ENCODE measurements at regions not wholly inside any gene's neighbourhood (a gene's known extent, or its start where the extent isn't known, plus 50 kb on each side); places are given as distances from the start of the nearest gene placed in this dataset.

- Histone ChIP-seq H2BK120ac (replicated peaks; ENCODE audit: low read depth, low read length) (no peak overlapping the region), H4K5ac (ENCODE audit: insufficient read length, low read depth, low read length) (no peak overlapping the region), H3K9ac (replicated peaks in 1 of 4; ENCODE audit: extremely low read depth in 1 of 4, low read depth in 3 of 4, low read length in 3 of 4) (no peak overlapping the region), H2BK5ac (ENCODE audit: low read depth, low read length) (no peak overlapping the region), H2AFZ (ENCODE audit: low read length) (no peak overlapping the region), H3K4me2 (ENCODE audit: insufficient read depth in 1 of 2, low read depth in 2 of 2, low read length in 2 of 2) (no peak overlapping the region), H3K9me3 (ENCODE audit: insufficient read depth in 2 of 2, low read depth in 1 of 2, low read length in 1 of 2) (no peaks in the 10 kb centered on the region), H3K79me2 (ENCODE audit: control insufficient read depth in 1 of 2, insufficient read depth in 2 of 2, low read length in 2 of 2) (no peaks in the 10 kb centered on the region), H3K23me2 (ENCODE audit: low read depth, low read length) (no peaks in the 10 kb centered on the region; the same call in 1 of the 2 replicates), H3K79me1 (ENCODE audit: low read depth, low read length) (no peaks in the 10 kb centered on the region), H3K36me3 (ENCODE audit: control insufficient read depth in 2 of 4, insufficient read depth in 4 of 4, low read length in 3 of 4) (no peaks in the 10 kb centered on the region), H3K27ac (ENCODE audit: low read depth, low read length) (no peak overlapping the region), H3K56ac (replicated peaks; ENCODE audit: insufficient read length, low read depth, low read length) (no peak overlapping the region), H3K14ac (ENCODE audit: insufficient read length) (no peak overlapping the region), H2AK5ac (ENCODE audit: low read depth, low read length) (no peak overlapping the region), H3K4ac (replicated peaks; ENCODE audit: insufficient read length, low read depth, low read length) (no peak overlapping the region), H2BK20ac (ENCODE audit: low read length) (no peak overlapping the region), H4K20me1 (replicated peaks in 1 of 2; ENCODE audit: control insufficient read depth in 1 of 2, insufficient read depth in 2 of 2, low read length in 2 of 2) (no peaks in the 10 kb centered on the region), H3K27me3 (replicated peaks in 1 of 4; ENCODE audit: control insufficient read depth in 3 of 4, extremely low read depth in 1 of 4, insufficient read depth in 3 of 4, low read length in 3 of 4) (no peaks in the 10 kb centered on the region), H4K91ac (replicated peaks; ENCODE audit: insufficient read length, low read length) (no peak overlapping the region), H3K4me1 (replicated peaks in 1 of 4; ENCODE audit: control insufficient read depth in 3 of 4, insufficient read depth in 4 of 4, low read length in 3 of 4) (no peaks in the 10 kb centered on the region), H4K8ac (ENCODE audit: extremely low read depth, insufficient read depth, low read length) (no peak overlapping the region), H2BK15ac (ENCODE audit: low read length) (no peak overlapping the region), H3K23ac (ENCODE audit: insufficient read length) (no peak overlapping the region), H3K18ac (ENCODE audit: extremely low read depth, low read length) (no peak overlapping the region), H3K4me3 (ENCODE audit: extremely low read depth in 1 of 4, insufficient read depth in 2 of 4, low read depth in 3 of 4, low read length in 4 of 4) (no peak overlapping the region), H2BK12ac (ENCODE audit: low read depth, low read length) (no peak overlapping the region)
- TF ChIP-seq JUN (IDR thresholded peaks at IDR 0.05; ENCODE audit: low read depth, low read length) (no peak), TAF1 (IDR thresholded peaks at IDR 0.05; ENCODE audit: low read depth, low read length) (no peak), YY1 (IDR thresholded peaks at IDR 0.05; ENCODE audit: low read depth, low read length) (no peak), CHD2 (IDR thresholded peaks at IDR 0.05; ENCODE audit: low read length) (no peak), SRF (IDR thresholded peaks at IDR 0.05; ENCODE audit: low read depth, low read length) (no peak), USF2 (IDR thresholded peaks at IDR 0.05; ENCODE audit: low read length) (no peak)
- FAIRE-seq (no peak), DNase-seq (ENCODE audit: low read depth in 1 of 2, low spot score in 2 of 2) (no peak)
- POLR2A ChIA-PET (ENCODE audit: partially characterized antibody) = no interaction called here
- WGBS, 2 experiments (ENCODE audit: extremely low coverage in 1 of 2, insufficient coverage in 1 of 2, insufficient read length in 1 of 2, insufficient replicate concordance in 2 of 2, low coverage in 1 of 2, low lambda C conversion rate in 2 of 2, missing lambda C conversion rate in 1 of 2) = 91% methylated on average over 4 of the region's 4 CpGs; no CpG with 5 or more reads in 1 of the 2 experiments
- CTCF ChIA-PET (ENCODE audit: partially characterized antibody) = no interaction called here
These were observed 385.5 kb upstream of the MEF2C start for GRCh38 chr5:89268460-89268859.
